HG02973 (cell line): ENCODE measurements at regions not wholly inside any gene's neighbourhood (a gene's known extent, or its start where the extent isn't known, plus 50 kb on each side); places are given as distances from the start of the nearest gene placed in this dataset.

Source experiments
- ATAC-seq: cut with Tn5 transposase; IDR thresholded peaks from one replicate; pipeline ENCODE4 v1.9.1; 2021; ENCODE audit warnings: moderate library complexity; ENCODE audit not compliant: unreplicated experiment

GRCh38 chr7:46237466-46237865, 316.4 kb upstream of the IGFBP3 start:
- no peak for ATAC-seq

GRCh38 chr7:46233585-46234329, 312.7 kb upstream of the IGFBP3 start:
- ATAC-seq = no peak

- ATAC-seq = no peak
These were observed 309.9 kb upstream of the IGFBP3 start for GRCh38 chr7:46230990-46231305.

GRCh38 chr7:46230298-46230989, 309.4 kb upstream of the IGFBP3 start:
- ATAC-seq = no peak

GRCh38 chr7:46229409-46229808, 308.3 kb upstream of the IGFBP3 start:
- no peak for ATAC-seq

GRCh38 chr7:46226860-46227259, 305.8 kb upstream of the IGFBP3 start:
- ATAC-seq = no peak

- no peak for ATAC-seq
These were observed 303.3 kb upstream of the IGFBP3 start for GRCh38 chr7:46224363-46224762.

- no peak for ATAC-seq
These were observed 299.1 kb upstream of the IGFBP3 start for GRCh38 chr7:46220066-46220630.

GRCh38 chr7:46218461-46219200, 297.6 kb upstream of the IGFBP3 start:
- no peak for ATAC-seq

GRCh38 chr7:46215987-46216567, 295.0 kb upstream of the IGFBP3 start:
- ATAC-seq = no peak

- ATAC-seq = no peak
These were observed 293.5 kb upstream of the IGFBP3 start for GRCh38 chr7:46214526-46214925.

GRCh38 chr7:46213154-46213537, 292.1 kb upstream of the IGFBP3 start:
- ATAC-seq = no peak

- ATAC-seq = no peak
These were observed 291.5 kb upstream of the IGFBP3 start for GRCh38 chr7:46212425-46213153.

GRCh38 chr7:46210467-46210866, 289.4 kb upstream of the IGFBP3 start:
- no peak for ATAC-seq

GRCh38 chr7:46209611-46210388, 288.7 kb upstream of the IGFBP3 start:
- ATAC-seq = no peak

GRCh38 chr7:46208635-46209525, 287.8 kb upstream of the IGFBP3 start:
- no peak for ATAC-seq

- no peak for ATAC-seq
These were observed 287.0 kb upstream of the IGFBP3 start for GRCh38 chr7:46207931-46208634.

- ATAC-seq = no peak
These were observed 285.5 kb upstream of the IGFBP3 start for GRCh38 chr7:46206476-46207060.
